KMS-11 (cell line): ENCODE measurements at regions not wholly inside any gene's neighbourhood (a gene's known extent, or its start where the extent isn't known, plus 50 kb on each side); places are given as distances from the start of the nearest gene placed in this dataset.

Source experiments
- H2AFZ ChIP-seq: fragments of 200-600 bp; sonication (generic); 2 replicates; pipeline ENCODE4 v1.6.1; 2016; ENCODE audit warnings: antibody characterized with exemption, mixed run types, low read depth
- H3K27ac ChIP-seq: fragments of 200-600 bp; sonication (generic); 2 replicates; pipeline ENCODE4 v1.6.1; 2016; ENCODE audit warnings: mild to moderate bottlenecking, mixed run types
- H3K27me3 ChIP-seq: fragments of 200-600 bp; sonication (generic); 2 replicates; pipeline ENCODE4 v1.6.1; 2017; ENCODE audit warnings: mild to moderate bottlenecking, low read depth, mixed run types, moderate library complexity; ENCODE audit not compliant: insufficient read depth
- H3K36me3 ChIP-seq: fragments of 200-600 bp; sonication (generic); 2 replicates; pipeline ENCODE4 v1.6.1; 2017; ENCODE audit warnings: mild to moderate bottlenecking, mixed run types; ENCODE audit not compliant: insufficient read depth
- H3K4me1 ChIP-seq: fragments of 200-600 bp; sonication (generic); 2 replicates; pipeline ENCODE4 v1.6.1; 2016; ENCODE audit warnings: mild to moderate bottlenecking, low read depth, mixed run types; ENCODE audit not compliant: poor library complexity, severe bottlenecking
- H3K4me2 ChIP-seq: fragments of 200-600 bp; sonication (generic); 2 replicates; pipeline ENCODE4 v1.7.0; 2016; ENCODE audit warnings: mild to moderate bottlenecking, mixed run types
- H3K4me3 ChIP-seq: fragments of 200-600 bp; sonication (generic); IDR thresholded peaks from 2 replicates; pipeline ENCODE4 v1.6.1; 2017; ENCODE audit warnings: low read depth, low read length, mixed read lengths; ENCODE audit not compliant: insufficient read depth
- H3K79me2 ChIP-seq: fragments of 200-600 bp; sonication (generic); 2 replicates; pipeline ENCODE4 v1.6.1; 2016; ENCODE audit warnings: low read depth, mixed run types; ENCODE audit not compliant: insufficient read depth
- H3K9ac ChIP-seq: fragments of 200-600 bp; sonication (generic); 2 replicates; pipeline ENCODE4 v1.6.1; 2016; ENCODE audit warnings: mild to moderate bottlenecking, mixed run types
- H4K20me1 ChIP-seq: fragments of 200-600 bp; sonication (generic); 2 replicates; pipeline ENCODE4 v1.6.1; 2016; ENCODE audit warnings: mild to moderate bottlenecking, mixed run types; ENCODE audit not compliant: insufficient read depth
- TF ChIP-seq, protein P1 (sequence below): fragments of 200-600 bp; sonication (generic); conservative IDR thresholded peaks from 2 replicates; pipeline ENCODE4 v1.6.1; 2017; ENCODE audit warnings: low read depth, mild to moderate bottlenecking, antibody characterized with exemption, low read length, moderate library complexity, mixed read lengths

DNA sequence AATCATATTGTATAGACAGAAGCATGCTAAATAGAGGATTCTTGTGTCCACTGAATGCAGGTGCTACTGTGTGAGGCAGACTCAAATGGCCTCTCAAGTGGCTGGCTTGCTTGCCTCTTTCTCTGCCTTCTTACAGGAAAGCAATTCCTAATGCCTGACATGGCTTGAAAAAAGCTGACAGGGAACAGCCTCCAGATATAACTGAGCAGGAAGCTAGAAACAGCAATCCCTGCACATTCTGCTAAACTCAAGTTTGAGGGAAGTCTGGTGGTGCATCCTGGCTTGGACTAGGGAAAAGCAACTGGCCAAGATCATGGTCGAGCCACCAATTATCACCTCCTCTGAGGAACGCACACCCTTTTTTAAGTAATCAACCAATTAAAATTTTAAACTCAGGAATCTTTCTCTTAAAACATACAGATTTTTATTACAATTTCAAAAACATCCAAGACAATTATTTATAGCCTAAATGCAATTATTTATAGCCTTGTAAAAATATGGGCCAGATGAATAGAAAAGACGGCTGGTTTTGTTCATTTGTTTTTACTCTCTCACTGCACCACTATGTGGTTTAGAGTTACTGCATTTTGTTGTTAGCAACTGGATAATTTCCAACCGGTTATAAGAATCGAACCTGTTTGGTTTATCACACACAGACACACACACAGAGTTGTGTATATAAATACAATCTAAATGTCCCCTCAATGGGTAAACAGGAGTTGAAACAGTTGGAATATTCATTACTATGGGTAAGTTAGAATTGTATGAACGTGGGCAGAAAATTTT, 290.9 kb upstream of the ANKRD55 start:
- H4K20me1 ChIP-seq: no peaks in the 10 kb centered on the region
- H3K79me2 ChIP-seq: no peaks in the 10 kb centered on the region
- no peak overlapping the region for H3K27ac ChIP-seq
- TF ChIP-seq, protein P1, sequence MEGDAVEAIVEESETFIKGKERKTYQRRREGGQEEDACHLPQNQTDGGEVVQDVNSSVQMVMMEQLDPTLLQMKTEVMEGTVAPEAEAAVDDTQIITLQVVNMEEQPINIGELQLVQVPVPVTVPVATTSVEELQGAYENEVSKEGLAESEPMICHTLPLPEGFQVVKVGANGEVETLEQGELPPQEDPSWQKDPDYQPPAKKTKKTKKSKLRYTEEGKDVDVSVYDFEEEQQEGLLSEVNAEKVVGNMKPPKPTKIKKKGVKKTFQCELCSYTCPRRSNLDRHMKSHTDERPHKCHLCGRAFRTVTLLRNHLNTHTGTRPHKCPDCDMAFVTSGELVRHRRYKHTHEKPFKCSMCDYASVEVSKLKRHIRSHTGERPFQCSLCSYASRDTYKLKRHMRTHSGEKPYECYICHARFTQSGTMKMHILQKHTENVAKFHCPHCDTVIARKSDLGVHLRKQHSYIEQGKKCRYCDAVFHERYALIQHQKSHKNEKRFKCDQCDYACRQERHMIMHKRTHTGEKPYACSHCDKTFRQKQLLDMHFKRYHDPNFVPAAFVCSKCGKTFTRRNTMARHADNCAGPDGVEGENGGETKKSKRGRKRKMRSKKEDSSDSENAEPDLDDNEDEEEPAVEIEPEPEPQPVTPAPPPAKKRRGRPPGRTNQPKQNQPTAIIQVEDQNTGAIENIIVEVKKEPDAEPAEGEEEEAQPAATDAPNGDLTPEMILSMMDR: no peak
- no peaks in the 10 kb centered on the region for H3K36me3 ChIP-seq
- no peak overlapping the region for H3K4me2 ChIP-seq
- no peaks in the 10 kb centered on the region for H3K4me1 ChIP-seq
- H3K4me3 ChIP-seq: no peak overlapping the region
- H3K27me3 ChIP-seq: no peaks in the 10 kb centered on the region
- no peak overlapping the region for H3K9ac ChIP-seq
- H2AFZ ChIP-seq: no peak overlapping the region

GRCh38 chr5:56522960-56523359, 289.8 kb upstream of the ANKRD55 start:
- Histone ChIP-seq H3K79me2 (no peaks in the 10 kb centered on the region), H2AFZ (no peak overlapping the region), H3K4me2 (no peak overlapping the region), H4K20me1 (no peaks in the 10 kb centered on the region), H3K27me3 (no peaks in the 10 kb centered on the region), H3K4me1 (no peaks in the 10 kb centered on the region), H3K36me3 (no peaks in the 10 kb centered on the region), H3K4me3 (no peak overlapping the region), H3K9ac (no peak overlapping the region), H3K27ac (no peak overlapping the region)
- TF ChIP-seq, protein P1: no peak

- Histone ChIP-seq H4K20me1 (no peaks in the 10 kb centered on the region), H3K27ac (no peak overlapping the region), H3K9ac (no peak overlapping the region), H2AFZ (no peak overlapping the region), H3K4me1 (no peaks in the 10 kb centered on the region), H3K36me3 (no peaks in the 10 kb centered on the region), H3K79me2 (no peaks in the 10 kb centered on the region), H3K4me3 (no peak overlapping the region), H3K4me2 (no peak overlapping the region), H3K27me3 (no peaks in the 10 kb centered on the region)
- TF ChIP-seq, protein P1: no peak
These were observed 289.0 kb upstream of the ANKRD55 start for GRCh38 chr5:56522169-56522568.

DNA sequence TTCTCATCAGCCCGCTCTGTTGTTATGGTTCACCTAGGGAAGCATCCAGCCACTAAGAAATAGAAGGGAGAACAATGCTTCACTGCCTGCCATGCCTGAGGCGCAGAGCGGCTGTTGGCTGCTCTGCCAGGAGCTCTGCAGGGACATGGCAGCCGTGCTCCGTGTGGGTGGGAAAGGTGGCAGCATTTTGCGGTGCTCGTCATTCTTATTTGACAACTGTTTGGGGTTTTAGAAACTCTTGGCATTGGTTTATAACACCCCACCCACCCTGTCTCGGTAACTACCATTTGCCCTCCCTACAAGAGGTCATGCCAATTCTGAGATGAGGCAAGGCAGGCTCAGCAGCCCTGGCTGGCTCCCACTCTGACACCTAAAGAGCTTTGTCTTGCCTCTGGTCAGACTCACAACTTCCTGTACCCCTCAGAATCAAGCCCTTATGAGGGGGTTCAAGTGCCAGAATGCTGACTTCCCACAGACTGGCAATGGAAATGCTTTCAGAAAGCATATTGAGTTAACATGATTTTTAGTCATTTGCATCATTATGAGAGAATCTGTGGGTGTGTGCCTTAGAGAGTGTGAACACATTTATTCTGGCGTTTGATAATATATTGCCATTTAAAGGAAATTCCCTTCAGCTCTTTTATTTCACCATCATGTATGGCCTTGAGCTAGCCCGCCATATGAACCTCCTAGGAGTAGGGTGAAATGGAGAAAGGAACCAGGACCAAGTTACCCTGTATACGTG, 288.0 kb upstream of the ANKRD55 start:
- Histone ChIP-seq H3K79me2 (no peaks in the 10 kb centered on the region), H3K36me3 (no peaks in the 10 kb centered on the region), H2AFZ (no peak overlapping the region), H3K4me3 (no peak overlapping the region), H3K4me1 (no peaks in the 10 kb centered on the region), H3K27ac (no peak overlapping the region), H3K9ac (no peak overlapping the region), H4K20me1 (no peaks in the 10 kb centered on the region), H3K4me2 (no peak overlapping the region), H3K27me3 (no peaks in the 10 kb centered on the region)
- TF ChIP-seq, protein P1: no peak
